Mucosa of rectum (tissue), 2 donors: ENCODE measurements at regions not wholly inside any gene's neighbourhood (a gene's known extent, or its start where the extent isn't known, plus 50 kb on each side); places are given as distances from the start of the nearest gene placed in this dataset.

ENCODE experiments used
- H3K27ac ChIP-seq, 2 donors: one replicate each; pipeline ENCODE4 v1.7.0; 2013; ENCODE audit warnings: inconsistent platforms in 2 of 2, low read depth in 2 of 2, low read length in 2 of 2
- H3K27me3 ChIP-seq, 2 donors: one replicate each; pipeline ENCODE4 v1.7.0; 2013; ENCODE audit warnings: low read length in 2 of 2; ENCODE audit not compliant: control insufficient read depth in 2 of 2, insufficient read depth in 2 of 2
- H3K36me3 ChIP-seq, 2 donors: one replicate each; pipeline ENCODE4 v1.7.0; 2013; ENCODE audit warnings: low read length in 2 of 2; ENCODE audit not compliant: control insufficient read depth in 2 of 2, insufficient read depth in 2 of 2
- H3K4me1 ChIP-seq, 2 donors: one replicate each; pipeline ENCODE4 v1.7.0; 2013; ENCODE audit warnings: low read length in 2 of 2, mild to moderate bottlenecking in 1 of 2; ENCODE audit not compliant: control insufficient read depth in 2 of 2, insufficient read depth in 2 of 2
- H3K4me3 ChIP-seq, 2 donors: one replicate each; pipeline ENCODE4 v1.7.0; 2013; ENCODE audit warnings: low read length in 2 of 2
- H3K9ac ChIP-seq, 2 donors: one replicate each; pipeline ENCODE4 v1.7.0; 2013; ENCODE audit warnings: low read length in 2 of 2, low read depth in 1 of 2, mild to moderate bottlenecking in 1 of 2
- H3K9me3 ChIP-seq, 2 donors: one replicate each; pipeline ENCODE4 v1.7.0; 2013; ENCODE audit warnings: low read length in 2 of 2; ENCODE audit not compliant: control insufficient read depth in 2 of 2
- donor health status: healthy.
- donor health status: Normal muscosa, but diverticular disease.

GRCh38 chr17:33751702-33752065 lies 458.6 kb upstream of the ASIC2 start:
- Histone ChIP-seq H3K27me3 (peaks cover 0 to 5% of the 10 kb centered on the region in 2 donors), H3K4me3 (no peak overlapping the region), H3K4me1 (no peaks in the 10 kb centered on the region), H3K27ac (no peak overlapping the region), H3K9ac (no peak overlapping the region), H3K36me3 (no peaks in the 10 kb centered on the region), H3K9me3 (no peaks in the 10 kb centered on the region)

DNA sequence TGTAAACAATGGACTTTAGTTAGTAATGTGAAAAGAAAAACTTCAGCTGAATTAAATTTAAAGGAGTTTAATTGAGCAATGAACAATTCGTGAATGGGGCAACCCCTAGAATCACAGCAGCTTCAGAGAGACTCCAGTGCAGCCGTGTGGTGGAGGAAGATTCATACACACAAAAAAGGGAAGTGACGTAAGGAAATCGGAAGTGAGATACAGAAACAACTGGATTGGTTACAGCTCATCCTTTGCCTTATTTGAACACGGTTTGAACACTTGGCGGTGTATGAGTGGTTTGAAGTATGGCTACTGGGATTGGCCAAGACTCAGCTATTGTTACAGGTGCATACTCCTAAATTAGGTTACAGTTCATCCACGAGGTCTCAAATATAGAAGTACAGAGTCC lies 460.4 kb upstream of the ASIC2 start:
- Histone ChIP-seq H3K27ac (no peak overlapping the region), H3K9me3 (no peaks in the 10 kb centered on the region), H3K36me3 (no peaks in the 10 kb centered on the region), H3K27me3 (peaks cover 0 to 5% of the 10 kb centered on the region in 2 donors), H3K9ac (no peak overlapping the region), H3K4me1 (no peaks in the 10 kb centered on the region), H3K4me3 (no peak overlapping the region)

DNA sequence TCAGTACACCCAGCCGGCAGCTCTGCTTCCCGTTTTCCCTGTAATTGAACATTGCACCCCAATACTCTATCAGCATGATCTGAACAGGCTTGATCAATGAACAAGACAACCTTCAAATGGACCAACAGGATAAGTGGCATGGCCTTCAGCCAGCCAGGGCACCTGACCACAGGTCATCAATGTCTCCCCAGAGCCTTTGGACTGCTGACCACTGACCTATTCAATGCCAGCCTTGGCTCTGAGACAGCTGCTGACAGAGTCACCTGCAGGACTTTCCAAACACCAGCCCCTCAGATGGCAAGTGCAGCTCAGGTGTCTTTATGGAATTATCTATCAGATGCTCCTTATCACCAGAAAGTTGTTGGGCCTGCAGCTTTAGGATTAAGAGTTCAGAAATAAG lies 462.9 kb upstream of the ASIC2 start:
- Histone ChIP-seq H3K9me3 (no peaks in the 10 kb centered on the region), H3K27me3 (peaks cover 0 to 5% of the 10 kb centered on the region in 2 donors), H3K4me1 (no peaks in the 10 kb centered on the region), H3K4me3 (no peak overlapping the region), H3K9ac (no peak overlapping the region), H3K27ac (no peak overlapping the region), H3K36me3 (no peaks in the 10 kb centered on the region)

GRCh38 chr17:33765871-33766270 lies 472.8 kb upstream of the ASIC2 start:
- Histone ChIP-seq H3K4me3 (no peak overlapping the region), H3K36me3 (no peaks in the 10 kb centered on the region), H3K9ac (no peak overlapping the region), H3K9me3 (no peaks in the 10 kb centered on the region), H3K4me1 (no peaks in the 10 kb centered on the region), H3K27me3 (no peaks in the 10 kb centered on the region), H3K27ac (no peak overlapping the region)

DNA sequence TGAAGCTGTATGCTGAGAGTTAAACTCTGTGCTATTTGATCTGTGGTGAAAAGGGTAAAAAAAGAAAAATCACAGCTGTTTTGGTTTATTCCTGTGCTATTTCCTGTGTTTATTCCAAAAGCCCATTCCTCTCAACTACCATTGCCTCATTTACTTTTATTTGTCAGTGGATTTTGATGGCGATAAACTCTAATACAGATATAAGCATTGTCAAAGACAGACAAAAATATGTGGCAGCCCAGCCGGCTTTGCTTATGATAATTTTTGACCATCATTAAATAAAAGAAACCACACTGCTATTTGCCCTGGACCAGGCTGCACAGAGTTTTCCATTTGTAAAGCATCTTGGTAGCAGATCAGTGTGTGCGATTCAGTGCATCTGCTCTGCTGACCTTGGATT lies 473.6 kb upstream of the ASIC2 start:
- H3K4me3 ChIP-seq: no peak overlapping the region
- no peaks in the 10 kb centered on the region for H3K9me3 ChIP-seq
- no peak overlapping the region for H3K27ac ChIP-seq
- no peaks in the 10 kb centered on the region for H3K27me3 ChIP-seq
- H3K36me3 ChIP-seq: no peaks in the 10 kb centered on the region
- H3K4me1 ChIP-seq: no peaks in the 10 kb centered on the region
- H3K9ac ChIP-seq: no peak overlapping the region

DNA sequence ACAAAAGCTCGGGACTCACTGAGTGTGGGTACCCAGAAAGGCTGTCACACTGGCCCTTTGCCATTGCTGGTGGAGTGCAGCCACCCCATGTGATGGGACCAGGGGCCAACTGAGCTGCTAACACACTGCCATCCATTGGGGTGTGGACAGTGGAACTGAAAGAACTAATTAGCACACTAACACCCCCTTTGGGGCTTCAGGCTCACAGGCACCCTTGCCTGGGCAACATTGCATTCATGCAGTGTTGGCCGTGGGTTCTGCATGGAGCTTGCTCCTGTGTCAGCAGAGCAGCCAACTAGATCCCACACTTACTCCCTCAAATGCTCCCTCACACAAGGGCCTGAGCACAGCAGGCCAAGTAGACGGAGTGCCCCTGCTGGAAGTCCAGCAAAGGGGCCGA lies 476.0 kb upstream of the ASIC2 start:
- H3K27ac ChIP-seq: no peak overlapping the region

GRCh38 chr17:33776304-33776703 lies 478.8 kb upstream of the CCL2 start:
- Histone ChIP-seq H3K4me1 (no peaks in the 10 kb centered on the region), H3K9me3 (no peaks in the 10 kb centered on the region), H3K9ac (no peak overlapping the region), H3K36me3 (no peaks in the 10 kb centered on the region), H3K4me3 (no peak overlapping the region), H3K27me3 (no peaks in the 10 kb centered on the region), H3K27ac (no peak overlapping the region)

More for the DNA sequence above, 476.0 kb upstream of the ASIC2 start:
- no peaks in the 10 kb centered on the region for H3K4me1 ChIP-seq
- H3K36me3 ChIP-seq: no peaks in the 10 kb centered on the region
- H3K9ac ChIP-seq: no peak overlapping the region
- no peaks in the 10 kb centered on the region for H3K9me3 ChIP-seq
- H3K4me3 ChIP-seq: no peak overlapping the region
- H3K27me3 ChIP-seq: no peaks in the 10 kb centered on the region

GRCh38 chr17:33776903-33777302 lies 478.2 kb upstream of the CCL2 start:
- Histone ChIP-seq H3K36me3 (no peaks in the 10 kb centered on the region), H3K9ac (no peak overlapping the region), H3K27me3 (no peaks in the 10 kb centered on the region), H3K9me3 (no peaks in the 10 kb centered on the region), H3K4me3 (no peak overlapping the region), H3K27ac (no peak overlapping the region), H3K4me1 (no peaks in the 10 kb centered on the region)

DNA sequence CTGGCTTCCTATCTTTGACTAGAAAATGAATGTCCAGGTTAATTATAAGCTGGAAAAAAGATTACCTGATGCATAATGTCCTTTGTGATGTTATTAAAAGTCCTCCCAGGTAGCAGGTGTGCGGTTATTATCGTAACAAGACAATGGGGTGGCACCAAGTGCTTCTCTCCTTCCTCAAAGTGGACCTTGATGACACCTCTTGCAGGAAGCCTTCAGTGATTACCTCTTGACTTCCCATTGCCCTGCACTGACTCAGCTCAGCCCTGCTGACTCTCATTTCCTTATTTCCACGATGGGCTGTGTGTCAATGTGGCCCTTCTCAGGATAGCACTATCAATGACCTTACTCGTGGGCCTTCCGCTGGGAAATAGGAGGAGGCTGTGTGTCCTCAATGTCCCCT lies 477.4 kb upstream of the CCL2 start:
- Histone ChIP-seq H3K9me3 (no peaks in the 10 kb centered on the region), H3K27me3 (no peaks in the 10 kb centered on the region)

DNA sequence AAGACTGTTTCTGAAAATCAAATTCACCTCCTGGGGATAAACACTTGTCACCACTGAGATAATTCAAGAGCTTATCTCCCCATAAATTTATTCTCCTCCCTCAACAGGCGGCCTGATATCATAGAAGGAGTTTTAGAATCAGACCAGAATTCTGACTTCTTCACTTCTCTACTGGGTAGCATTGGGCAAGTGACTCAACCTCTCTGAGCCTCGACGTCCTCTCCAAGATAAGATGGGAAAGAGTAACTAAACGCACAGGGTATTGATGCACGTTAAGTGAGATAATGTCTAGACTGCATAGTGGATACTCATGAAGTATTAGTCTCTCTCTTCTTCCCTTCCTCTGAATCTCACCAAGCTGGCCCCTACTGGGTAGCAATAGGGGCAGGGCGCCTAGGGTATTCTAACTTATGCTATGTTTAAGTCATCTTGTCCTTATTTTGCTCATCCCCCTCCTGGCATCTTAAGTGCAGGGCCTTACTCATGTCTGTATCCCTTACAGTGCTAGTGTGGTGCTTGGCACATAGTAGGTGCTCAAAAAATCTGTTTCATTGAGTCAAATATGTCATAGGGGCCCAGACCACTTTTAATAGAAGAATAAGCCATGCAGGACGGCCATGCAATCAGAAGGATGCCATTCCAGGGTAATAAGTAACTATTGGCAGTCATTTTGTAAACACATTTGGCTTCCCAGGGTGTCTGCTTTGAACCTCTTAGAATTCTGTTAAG lies 476.4 kb upstream of the CCL2 start:
- no peaks in the 10 kb centered on the region for H3K27me3 ChIP-seq
- no peaks in the 10 kb centered on the region for H3K4me1 ChIP-seq

More for the DNA sequence above, 477.4 kb upstream of the CCL2 start:
- H3K9ac ChIP-seq: no peak overlapping the region
- H3K27ac ChIP-seq: no peak overlapping the region
- no peaks in the 10 kb centered on the region for H3K4me1 ChIP-seq
- no peaks in the 10 kb centered on the region for H3K36me3 ChIP-seq
- no peak overlapping the region for H3K4me3 ChIP-seq

GRCh38 chr17:33779234-33779591 lies 475.9 kb upstream of the CCL2 start:
- H3K9ac ChIP-seq: no peak overlapping the region
- H3K4me1 ChIP-seq: no peaks in the 10 kb centered on the region
- H3K27me3 ChIP-seq: no peaks in the 10 kb centered on the region
- no peaks in the 10 kb centered on the region for H3K36me3 ChIP-seq
- H3K4me3 ChIP-seq: no peak overlapping the region
- no peaks in the 10 kb centered on the region for H3K9me3 ChIP-seq
- H3K27ac ChIP-seq: no peak overlapping the region

More for the DNA sequence above, 476.4 kb upstream of the CCL2 start:
- Histone ChIP-seq H3K9me3 (no peaks in the 10 kb centered on the region), H3K27ac (no peak overlapping the region), H3K4me3 (no peak overlapping the region), H3K36me3 (no peaks in the 10 kb centered on the region), H3K9ac (no peak overlapping the region)
